ENCODE measurements at regions not wholly inside any gene's neighbourhood (a gene's known extent, or its start where the extent isn't known, plus 50 kb on each side); places are given as distances from the start of the nearest gene placed in this dataset.
"Not testable (repeated sequence)": the region's sequence is repeated elsewhere in the genome, so short reads cannot be mapped to it uniquely, and the experiment has no call there.

DNA sequence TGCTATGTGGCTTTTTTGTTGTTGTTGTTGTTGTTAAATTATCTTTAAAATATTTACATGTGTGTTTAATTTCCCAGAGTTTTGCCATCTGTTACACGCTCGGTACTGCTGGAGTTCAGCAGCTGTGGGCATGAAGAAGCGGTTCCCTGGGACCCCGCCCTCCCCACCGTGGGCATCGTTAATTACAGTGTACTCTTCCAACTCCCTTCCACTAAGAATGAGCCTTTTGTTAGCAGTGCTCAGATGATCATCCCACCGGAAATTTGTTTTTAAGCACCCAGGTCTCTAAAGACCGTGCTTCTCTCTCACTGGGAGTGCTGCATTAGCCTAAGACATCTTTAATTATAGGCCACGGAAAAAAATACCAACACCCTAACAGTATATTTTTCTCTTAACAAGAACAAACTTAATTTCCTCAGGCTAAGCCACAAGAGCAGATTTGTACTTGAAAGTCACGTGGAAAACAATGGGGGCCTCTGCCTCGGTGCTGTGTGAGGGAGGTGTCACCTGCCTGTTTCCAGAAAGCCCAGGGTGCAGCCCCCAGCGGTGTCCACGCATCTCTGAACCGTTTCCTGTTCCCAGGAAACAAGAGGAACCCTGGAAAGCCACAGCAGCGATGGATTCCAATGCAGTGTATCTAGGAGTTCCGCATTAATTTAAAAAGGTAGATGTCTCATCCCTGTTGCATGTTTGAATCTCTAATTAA, 113.3 kb upstream of the FRMD1 start:
- peak; percentile 49 for DNase-seq

DNA sequence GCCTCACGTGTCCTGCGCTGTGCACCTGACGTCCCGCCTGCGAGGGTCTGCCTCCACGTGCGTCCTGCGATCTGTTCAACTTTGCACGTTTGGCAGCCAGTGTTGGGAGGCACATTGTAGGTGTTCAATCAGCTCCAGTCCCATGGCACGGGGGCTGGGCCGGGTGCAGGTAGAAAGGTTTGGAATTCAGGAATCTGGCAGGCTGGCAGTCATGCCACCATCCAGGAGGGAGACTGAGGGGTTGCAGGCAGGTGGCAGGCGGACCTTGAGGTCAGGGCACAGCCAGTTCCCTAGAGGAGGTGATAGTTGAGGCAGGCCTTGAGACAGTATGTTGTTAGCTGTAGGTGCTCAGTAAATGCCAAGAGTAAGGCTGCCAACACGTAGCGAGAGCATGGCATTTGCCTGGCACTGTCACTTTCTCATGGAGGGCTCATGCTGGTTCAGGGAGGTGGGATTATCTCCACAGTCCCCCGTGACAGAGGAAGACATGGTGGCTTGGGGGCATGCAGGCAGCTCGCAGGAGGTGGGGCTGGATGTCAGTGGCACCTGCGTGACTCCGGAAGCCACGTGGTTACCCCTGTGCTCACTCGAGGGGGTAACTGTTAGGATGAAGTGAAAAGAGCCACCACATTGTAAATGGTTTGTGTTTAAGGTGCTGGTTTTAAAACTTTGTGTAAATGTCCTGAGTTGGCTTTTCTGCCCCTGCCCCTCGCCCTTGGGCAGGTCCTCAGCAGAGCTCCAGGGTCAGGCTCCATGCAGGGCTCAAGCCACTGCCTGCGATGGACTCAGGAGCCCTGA, 111.8 kb upstream of the FRMD1 start:
- DNase-seq = no peak

DNA sequence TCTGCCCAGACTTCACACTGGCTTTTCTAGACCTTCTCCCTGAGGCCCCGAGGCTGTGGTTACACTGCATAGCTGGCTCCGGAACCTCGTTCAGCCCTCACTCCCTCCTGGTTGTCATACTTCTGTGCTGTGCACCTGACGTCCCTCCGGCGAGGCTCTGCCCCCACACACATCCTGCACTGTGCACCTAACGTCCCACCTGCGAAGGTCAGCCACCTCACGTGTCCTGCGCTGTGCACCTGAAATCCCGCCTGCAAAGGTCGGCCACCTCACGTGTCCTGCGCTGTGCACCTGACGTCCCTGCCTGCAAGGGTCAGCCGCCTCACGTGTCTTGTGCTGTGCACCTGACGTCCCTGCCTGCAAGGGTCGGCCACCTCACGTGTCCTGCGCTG, 111.0 kb upstream of the FRMD1 start:
- no peak for DNase-seq

DNA sequence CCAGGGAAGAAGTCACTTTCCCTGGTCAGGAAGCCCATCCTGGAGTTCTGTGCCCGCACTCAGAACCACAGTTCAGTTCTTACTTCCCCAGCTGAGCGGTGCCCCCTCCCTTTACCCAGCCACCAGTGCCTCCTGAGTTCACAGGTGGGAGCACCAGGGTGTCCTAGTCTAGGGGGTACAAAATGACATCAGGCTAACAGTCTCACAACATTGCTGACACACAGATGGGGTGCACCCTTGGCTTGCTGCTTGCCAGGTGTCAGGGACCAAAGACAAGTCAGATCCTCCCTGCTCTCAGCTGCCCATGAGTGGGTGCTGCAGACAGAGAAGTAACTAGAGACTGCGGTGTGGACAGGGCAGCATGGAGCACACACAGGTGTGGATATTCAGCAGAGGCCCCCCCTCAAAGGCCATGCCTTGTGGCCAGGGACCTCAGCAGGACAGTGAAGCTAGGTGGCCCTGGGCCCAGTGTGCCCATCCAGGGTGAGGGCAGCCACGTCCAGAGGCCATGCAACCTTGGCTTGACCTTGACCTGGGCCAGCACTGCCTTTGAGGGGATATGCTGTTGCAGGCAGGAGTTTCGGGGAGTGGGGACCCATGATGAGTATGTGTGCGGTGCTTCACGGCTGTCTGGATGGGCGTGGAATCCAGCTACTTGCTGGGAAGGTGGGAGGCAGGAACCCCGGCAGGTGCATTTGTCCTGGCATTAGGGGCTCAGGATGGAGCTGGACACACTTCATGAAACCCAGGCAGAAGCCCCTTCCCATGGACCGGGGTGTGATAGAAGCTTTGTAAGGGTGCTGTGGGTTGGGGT, 110.4 kb upstream of the FRMD1 start:
- DNase-seq = no peak

DNA sequence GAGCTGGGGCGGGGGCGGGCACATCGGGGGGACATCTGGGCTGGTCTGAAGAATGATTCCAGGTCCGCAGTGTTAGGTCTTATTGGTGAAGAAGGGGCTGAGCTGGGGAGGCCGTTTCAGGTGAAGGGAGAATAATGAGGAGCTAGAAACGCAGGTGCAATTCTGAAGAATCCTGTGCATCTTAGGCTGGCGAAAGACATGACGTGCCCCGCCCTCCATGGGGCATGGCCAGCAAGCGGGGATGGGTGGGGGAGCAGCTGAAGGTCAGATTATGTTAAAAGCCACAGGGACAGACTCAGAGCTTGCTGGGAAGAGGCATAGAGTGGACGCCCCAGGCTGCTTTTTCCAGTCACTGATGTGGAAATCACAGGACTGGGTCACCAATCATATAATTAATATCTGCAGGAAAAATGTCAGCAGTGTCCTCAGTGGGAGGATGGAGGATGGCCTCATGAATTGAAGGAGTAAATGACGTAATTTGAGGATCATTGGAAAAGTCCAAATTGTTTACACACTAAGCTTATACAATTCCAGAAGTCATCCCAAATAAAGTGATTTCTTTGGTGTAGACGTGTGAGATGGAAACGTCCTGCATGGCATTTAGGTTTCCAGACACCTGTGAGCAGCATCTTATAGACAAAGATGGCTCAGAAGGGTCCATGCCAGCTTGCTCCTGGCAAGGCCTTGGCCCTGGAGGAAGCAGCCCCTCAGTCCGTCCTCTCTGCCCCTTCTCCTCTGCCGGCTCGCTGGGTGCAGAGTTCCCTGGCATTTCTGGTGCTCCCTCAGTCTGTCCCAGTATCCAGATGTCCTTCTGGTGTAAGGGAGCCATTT, 109.6 kb upstream of the FRMD1 start:
- DNase-seq = no peak

DNA sequence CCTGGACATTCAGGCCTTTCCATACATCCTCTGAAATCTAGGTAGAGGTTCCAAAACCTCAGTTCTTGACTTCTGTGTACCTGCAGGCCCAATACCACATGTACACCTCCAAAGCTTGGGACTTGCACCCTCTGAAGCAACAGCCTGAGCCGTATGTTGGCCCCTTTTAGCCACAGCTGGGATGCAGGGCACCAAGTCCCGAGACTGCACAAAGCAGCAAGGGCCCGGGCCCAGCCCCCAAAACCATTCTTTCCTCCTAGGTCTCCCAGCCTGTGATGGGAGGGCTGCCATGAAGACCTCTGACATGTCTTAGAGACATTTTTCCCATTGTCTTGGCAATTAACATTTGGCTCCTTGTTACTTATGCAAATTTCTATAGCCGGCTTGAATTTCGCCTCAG, 107.4 kb upstream of the FRMD1 start:
- DNase-seq = no peak

DNA sequence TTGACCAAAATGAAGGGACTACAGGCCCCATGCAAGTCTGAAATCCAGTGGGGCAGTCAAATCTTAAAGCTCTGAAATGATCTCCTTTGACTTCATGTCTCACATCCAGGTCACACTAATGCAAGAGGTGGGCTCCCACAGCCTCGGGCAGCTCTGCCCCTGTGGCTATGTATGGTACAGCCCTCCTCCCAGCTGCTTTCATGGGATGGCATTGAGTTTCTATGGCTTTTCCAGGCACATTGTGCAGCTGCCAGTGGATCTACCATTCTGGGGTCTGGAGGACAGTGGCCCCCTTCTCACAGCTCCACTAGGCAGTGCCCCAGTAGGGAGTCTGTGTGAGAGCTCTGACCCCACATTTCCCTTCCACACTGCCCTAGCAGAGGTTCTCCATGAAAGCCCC, 107.0 kb upstream of the FRMD1 start:
- not testable (repeated sequence) for DNase-seq

DNA sequence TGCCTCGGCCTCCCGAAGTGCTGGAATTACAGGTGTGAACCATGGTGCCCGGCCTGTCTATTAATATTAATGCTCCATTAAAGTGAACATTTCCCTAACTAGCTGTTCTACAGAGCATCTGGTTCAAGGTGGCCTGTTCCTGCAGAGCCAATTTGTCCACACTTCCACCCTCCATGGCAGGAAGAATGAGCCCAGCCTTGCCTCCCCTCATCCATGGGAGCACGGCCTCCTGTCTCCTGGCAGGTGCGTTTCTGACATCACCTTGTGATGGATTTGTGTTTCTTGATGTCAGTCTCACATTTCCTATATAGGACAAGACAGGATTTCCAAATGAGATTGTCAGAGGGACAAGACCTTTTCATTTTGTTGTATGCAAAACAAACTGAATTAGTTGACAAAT, 105.7 kb upstream of the FRMD1 start:
- no peak for DNase-seq

DNA sequence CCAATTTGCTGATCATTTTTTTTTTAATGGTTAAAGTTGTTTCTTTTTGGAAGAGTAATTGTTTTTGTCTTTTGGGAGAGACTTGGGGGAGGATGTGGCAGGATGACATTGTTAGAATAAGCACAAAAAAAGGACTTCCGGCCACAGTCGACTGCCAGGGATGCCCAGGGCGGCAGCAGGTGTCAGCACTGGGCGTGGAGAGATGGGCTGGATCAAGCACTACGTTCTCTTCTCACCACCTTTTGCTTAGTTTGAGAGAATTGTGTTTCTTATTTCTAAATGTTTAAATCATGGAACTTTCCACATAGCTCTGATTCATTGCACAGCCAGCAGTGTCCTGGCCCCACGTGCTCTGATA, 104.6 kb upstream of the FRMD1 start:
- no peak for DNase-seq

DNA sequence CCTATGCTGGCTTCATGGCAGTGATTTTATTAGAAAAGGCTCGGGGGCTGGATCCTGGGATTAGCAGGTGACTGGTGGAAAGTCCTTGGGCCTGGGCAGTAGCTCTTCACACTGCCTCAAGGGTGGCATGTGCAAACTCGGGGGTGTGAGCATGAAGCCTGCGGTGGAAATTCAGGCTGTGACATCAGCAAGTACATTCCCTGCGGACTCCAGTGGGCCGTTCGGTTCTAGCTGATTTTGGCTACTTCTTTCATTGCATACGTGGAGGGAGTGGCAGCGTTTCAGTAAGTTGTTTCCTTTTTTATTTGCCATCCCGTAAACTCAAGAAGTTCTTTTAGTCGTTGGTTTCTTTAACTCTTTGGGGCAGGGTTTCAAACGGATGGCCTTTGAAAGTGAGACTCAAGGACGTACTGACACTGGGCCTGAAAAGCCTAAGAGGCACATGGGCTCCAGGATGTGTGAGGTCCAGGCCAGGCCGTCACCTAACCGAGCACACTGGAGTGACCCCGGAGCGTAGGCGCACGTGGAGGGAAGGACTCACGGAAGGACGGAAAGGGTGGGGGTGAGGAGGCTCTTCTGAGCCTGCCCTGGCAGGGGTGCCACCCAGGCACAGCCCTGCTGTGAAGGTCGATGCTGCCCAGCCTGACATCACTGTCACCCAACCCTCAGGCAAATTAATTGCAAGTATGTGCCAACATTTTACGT, 104.0 kb upstream of the FRMD1 start:
- no peak for DNase-seq

DNA sequence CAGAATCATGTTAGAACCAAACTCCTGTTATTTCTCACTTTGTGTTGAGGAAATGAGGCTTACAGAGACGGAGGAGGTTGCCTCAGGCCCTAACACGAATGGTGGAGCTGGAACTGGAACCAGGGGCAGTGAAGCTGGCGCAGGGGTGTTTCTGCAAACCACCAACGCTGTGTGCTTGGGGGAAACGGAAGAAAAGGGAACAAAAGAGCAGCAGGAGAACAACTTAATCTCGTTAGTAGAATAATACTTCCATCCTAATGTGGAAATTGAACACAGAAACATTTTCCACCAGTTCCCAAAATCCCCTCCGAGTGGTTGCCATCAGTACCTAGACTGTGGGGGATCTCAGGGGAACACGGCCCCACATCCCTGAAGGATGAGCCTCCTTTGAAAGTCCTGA, 103.4 kb upstream of the FRMD1 start:
- DNase-seq = no peak

DNA sequence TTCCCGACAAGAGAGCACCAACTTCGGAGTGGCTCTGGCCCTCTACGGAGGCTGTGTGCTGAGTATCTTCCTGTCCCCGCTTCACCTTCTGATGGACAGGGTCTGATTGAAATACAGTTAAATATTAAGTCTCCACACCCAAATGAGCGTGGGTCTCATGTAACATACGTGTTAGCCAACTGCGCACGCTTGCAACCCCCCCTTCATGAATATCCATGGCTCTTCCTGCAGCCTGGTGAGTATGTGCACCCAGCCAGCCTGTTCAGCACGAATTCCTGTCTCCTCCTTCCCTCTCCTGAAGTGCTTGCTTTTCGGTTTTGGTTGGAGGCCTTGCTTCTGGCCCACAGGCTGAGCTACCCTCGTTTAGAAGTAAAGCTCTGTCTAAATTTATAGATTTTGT, 102.9 kb upstream of the FRMD1 start:
- DNase-seq = no peak

DNA sequence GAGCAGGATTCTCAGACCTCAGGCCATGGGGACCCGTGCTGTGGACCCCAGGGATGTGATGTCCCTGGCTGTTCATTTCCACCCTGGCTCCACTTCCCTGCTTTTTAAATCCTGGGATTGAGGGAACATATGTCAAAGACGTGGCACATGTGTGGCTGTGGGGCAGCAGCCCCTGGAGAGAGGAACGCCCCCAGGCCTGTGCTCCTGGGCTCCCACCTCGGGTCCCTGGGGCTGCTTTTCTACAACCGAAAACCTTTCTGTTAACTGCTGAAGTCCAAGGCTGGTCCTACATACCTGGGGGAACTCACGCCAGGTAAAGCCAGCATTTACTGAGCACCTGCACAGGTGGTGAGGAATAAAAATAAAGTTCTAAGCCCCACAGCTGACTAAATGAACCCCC, 102.3 kb upstream of the FRMD1 start:
- DNase-seq = no peak

DNA sequence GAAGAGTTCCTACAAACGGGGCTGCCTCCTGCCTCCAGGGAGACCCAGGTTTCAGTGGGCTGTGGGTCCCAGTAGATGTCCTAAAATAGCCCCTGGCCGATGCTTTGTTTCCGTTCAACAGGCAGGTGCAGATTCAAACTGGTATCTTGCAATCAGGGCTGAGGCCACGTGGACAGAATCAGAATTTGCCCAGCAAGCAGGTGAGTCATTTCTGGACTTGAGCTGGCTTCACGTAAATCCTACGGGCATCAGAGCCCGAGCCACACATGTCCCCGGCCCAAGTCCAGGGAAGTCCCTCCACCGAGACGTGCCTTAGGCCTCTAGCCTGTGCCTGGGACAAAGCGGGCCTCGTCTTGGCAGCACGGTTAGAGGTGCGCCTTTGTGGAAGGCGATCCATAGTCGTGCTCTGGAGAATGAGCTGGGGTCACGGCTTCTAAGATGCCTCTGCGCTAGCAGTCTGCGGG, 101.6 kb upstream of the FRMD1 start:
- DNase-seq = peak; percentile 60

DNA sequence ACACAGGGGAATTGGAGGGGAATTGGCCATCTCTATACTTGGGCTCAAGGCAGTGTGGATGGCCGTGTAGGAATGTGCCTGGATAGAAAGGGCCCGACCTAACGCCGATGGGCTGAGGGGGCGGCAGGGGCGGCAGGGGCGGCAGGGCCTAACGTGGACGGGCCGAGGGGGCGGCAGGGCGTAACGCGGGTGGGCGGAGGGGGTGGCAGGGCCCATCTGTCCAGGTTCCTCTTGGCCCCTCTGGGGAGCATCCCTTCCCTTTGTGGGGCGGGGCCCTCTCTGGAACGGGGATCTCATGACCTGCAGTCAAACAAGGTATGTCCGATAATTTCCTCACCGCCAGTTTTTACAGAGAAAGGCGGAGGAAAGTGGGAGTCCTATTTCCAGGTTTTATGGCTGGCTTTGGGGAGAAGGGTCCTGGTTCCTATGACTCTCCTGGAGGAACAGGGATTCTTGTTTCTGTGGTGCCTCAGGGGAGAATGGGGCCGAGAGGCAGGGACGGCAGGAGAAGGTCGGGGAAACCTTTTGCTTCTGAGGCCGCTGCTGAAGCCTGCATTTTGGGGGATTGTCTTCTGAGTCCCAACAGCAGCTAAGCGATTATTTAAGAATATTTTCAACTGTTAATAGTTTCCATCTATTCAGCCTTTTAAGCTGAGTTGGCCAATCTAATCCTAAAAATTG, 100.8 kb upstream of the FRMD1 start:
- no peak for DNase-seq

DNA sequence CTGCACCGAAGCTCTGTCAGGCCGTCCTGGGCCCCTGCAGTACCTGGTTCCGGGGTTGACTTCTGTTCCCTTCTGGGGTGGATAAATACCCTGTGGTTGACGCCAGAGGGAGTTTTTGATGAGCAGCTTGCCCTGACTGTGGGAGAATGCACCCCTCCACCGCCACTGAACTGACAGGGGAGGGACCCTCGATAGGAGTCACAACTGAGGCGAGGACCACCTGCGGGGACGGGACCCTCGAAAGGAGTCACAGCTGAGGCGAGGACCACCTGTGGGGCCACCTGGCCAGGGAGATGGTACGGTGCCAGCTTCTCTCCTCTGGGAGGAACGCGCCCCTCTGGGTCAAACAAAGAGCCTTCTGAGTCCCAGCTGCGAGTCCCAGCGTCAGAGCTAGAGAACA, 100.1 kb upstream of the FRMD1 start:
- no peak for DNase-seq

DNA sequence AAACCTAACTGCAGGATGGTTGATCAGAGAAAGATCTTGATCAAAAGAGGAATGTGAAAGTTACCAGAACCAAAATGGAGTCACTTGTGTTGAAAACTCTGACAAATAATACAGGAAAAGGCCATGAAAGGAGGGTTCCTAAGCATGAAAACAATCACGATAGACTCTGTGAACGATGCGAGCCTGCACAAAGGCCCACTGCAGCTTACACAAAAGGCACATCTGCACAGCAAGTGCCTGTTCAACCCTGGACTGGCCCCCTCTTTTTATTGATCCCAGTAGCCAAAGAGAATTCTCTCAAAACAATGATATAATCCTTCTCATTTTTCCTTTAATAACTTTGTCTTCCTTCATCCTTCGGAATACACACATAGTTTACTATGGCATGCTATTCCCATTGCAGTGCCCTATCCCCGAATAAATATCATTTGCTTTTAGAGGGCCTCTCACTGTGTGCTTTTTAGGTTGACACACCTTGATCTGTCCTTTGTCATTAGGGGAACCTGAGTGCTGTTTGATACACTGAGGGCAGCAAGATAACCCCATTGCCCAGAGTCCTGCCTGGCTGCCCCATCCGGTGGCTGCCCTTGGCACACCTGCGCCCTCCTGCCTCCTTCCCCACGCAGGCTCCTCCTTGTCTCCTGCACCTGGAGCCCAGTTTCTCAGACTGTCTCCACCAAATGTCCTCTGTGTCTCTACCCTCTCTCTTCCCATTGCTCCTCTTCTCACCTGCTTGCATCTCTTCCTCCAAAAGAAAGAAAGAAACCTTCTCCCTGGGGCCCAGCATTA, 98.3 kb upstream of the FRMD1 start:
- DNase-seq = no peak

DNA sequence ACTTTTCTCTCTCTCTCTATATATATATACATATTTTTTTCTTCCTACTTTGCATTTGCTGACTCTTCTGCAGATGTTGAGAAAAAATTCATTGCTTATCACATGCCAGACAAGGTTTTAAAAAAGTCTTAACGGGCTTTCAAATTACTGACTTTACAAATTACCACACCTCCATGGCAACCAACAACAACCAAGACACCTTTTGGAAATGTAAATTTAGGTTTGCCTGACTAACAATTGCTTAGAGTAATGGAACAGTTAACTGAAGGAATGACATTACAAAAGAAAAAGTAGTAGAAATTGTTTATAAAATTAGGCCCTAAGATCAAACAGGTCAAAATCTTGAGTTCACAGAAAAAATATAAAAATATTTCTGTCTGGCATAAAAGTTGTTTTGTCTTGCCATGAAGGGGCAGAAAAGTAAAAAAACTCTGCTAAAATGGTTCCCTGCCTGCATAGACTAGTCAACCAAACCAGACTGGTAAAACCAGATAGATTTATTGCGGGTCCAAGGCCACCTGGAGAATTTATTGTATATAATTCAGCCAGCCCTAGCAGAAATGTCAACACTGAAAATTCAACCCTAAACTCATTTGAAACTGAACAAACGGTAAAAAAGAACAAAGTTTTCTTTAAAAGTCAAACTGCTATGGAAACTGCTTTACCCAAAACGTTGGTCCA, 92.8 kb upstream of the FRMD1 start:
- DNase-seq = no peak

DNA sequence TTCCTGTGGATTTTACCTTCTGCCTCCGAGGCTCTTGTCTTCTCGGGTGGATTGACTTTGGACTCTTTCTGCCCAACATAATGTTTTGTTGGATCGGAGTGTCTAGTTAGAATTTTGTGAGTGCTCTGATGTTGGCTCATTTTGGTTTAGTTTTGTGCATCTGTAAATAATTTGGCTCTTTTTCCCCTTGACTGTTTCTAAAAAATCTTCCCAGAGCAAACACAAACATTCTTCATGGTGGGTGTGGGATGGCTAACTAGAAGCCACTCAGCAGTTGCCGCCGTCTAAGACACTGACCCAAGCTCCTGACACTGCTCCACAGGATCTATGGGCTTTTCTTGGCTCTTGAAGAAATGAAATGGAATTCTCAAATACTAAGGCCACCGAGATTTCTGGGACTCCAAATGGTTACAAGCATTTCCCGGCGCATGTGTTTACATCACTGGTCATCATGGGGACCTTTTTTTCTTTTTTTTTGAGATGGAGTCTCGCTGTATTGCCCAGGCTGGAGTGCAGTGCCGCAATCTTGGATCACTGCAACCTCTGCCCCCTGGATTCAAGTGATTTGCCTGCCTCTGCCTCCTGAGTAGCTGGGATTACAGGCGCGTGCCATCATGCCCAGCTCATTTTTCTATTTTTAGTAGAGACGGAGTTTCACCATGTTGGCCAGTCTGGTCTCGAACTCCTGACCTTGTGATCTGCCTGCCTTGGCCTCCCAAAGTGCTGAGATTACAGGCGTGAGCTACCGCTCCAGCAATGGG, 92.0 kb upstream of the FRMD1 start:
- no peak for DNase-seq
